ENCODE measurements at regions not wholly inside any gene's neighbourhood (a gene's known extent, or its start where the extent isn't known, plus 50 kb on each side); places are given as distances from the start of the nearest gene placed in this dataset.

DNA sequence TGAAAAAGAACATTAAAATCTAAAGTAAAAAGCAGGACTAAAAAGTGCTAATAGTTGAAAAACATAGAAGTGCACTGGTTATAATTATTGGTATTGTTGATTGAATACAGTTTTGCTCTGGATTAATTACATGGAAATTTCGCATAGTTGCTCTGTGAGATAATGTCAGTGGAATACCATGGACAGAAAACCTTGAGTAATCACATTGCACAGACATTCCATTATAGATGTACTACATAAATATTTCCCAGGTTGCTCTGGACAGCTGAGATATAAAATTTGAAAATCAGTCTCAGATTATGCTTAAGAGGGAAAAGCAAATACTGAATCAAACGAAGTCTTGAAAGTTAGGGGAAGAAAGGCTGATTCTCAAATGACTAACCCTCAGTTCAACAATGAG lies 439.3 kb upstream of the FLRT2 start:
- Histone ChIP-seq H3K79me1 (replicated peaks; ENCODE audit: low read length, poor library complexity, severe bottlenecking) (no peaks in the 10 kb centered on the region), H3K23ac (ENCODE audit: low read length in 2 of 2) (no peak overlapping the region), H3K14ac (ENCODE audit: low read length in 2 of 2) (no peak overlapping the region), H3K18ac (ENCODE audit: low read depth in 1 of 2, low read length in 2 of 2) (no peak overlapping the region), H2BK15ac (ENCODE audit: low read depth, poor library complexity, severe bottlenecking) (no peak overlapping the region), H2BK5ac (ENCODE audit: low read depth, low read length, poor library complexity, severe bottlenecking) (no peak overlapping the region), H2AK5ac (ENCODE audit: low read length, severe bottlenecking) (no peak overlapping the region), H3K9me3 (ENCODE audit: control insufficient read depth, low read length) (no peaks in the 10 kb centered on the region), H4K8ac (ENCODE audit: low read length) (no peak overlapping the region), H4K91ac (ENCODE audit: low read length) (no peak overlapping the region), H3K27me3 (ENCODE audit: control insufficient read depth in 1 of 2, insufficient read depth in 1 of 2, low read length in 2 of 2) (no peaks in the 10 kb centered on the region), H3K36me3 (ENCODE audit: control insufficient read depth in 1 of 2, insufficient read depth in 2 of 2, low read depth in 1 of 2, low read length in 2 of 2) (no peaks in the 10 kb centered on the region), H3K9ac (ENCODE audit: low read length) (no peak overlapping the region), H2BK12ac (ENCODE audit: low read length in 2 of 2) (no peak overlapping the region), H2BK120ac (ENCODE audit: low read depth, low read length) (no peak overlapping the region), H3K4me3 (ENCODE audit: insufficient read depth in 1 of 2, low read depth in 1 of 2, low read length in 2 of 2) (no peak overlapping the region), H2AFZ (ENCODE audit: low read depth, low read length) (no peak overlapping the region), H3K4ac (ENCODE audit: low read depth in 1 of 2, low read length in 2 of 2) (no peak overlapping the region), H3K4me1 (ENCODE audit: control insufficient read depth, insufficient read depth, low read depth, low read length) (no peaks in the 10 kb centered on the region), H3K4me2 (ENCODE audit: low read length, poor library complexity, severe bottlenecking) (no peak overlapping the region), H3K27ac (ENCODE audit: low read length, poor library complexity, severe bottlenecking) (no peak overlapping the region)
- 83% methylated on average over 2 of the region's 2 CpGs for WGBS
- DNase-seq: no peak

DNA sequence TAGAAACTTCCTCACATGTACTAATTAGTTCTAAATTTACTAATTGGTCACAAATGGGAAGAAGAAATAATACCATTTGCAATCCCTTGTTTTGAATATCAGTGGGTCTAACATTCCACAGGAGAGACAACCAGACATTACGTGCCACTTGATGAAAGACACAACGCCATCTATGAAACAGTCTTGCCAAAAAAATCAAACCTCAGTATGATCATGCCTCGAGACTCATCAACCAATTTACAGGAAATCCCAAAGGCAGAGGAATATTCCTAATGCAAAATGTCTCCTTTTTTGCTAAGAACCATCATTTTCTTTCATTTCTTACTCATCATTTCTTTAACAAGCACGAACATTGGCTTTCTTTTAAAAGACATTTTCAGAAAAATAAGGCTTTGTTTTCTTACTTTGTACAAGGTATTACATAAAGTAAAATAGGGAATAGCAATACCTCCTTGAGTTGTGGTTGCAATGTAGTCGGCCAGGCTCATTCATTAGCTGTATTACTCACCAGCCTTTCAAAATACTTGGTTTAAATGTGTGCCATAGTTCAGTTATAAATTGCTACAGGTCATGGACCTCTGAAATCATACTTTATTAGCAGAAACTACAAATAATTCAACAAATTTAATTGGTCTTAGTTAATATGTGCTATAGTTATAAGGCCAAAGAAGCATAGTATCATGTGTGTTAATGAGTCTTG lies 436.2 kb upstream of the FLRT2 start:
- Histone ChIP-seq H3K14ac (ENCODE audit: low read length in 2 of 2) (no peak overlapping the region), H3K27ac (ENCODE audit: low read length, poor library complexity, severe bottlenecking) (peak overlapping the region; percentile 12), H3K23ac (ENCODE audit: low read length in 2 of 2) (no peak overlapping the region), H2BK120ac (ENCODE audit: low read depth, low read length) (no peak overlapping the region), H3K4me2 (ENCODE audit: low read length, poor library complexity, severe bottlenecking) (no peak overlapping the region), H3K9me3 (ENCODE audit: control insufficient read depth, low read length) (no peaks in the 10 kb centered on the region), H2BK15ac (ENCODE audit: low read depth, poor library complexity, severe bottlenecking) (no peak overlapping the region), H3K4me1 (ENCODE audit: control insufficient read depth, insufficient read depth, low read depth, low read length) (no peaks in the 10 kb centered on the region), H2AFZ (ENCODE audit: low read depth, low read length) (no peak overlapping the region), H3K4me3 (ENCODE audit: insufficient read depth in 1 of 2, low read depth in 1 of 2, low read length in 2 of 2) (no peak overlapping the region), H3K79me1 (replicated peaks; ENCODE audit: low read length, poor library complexity, severe bottlenecking) (no peaks in the 10 kb centered on the region), H4K91ac (ENCODE audit: low read length) (no peak overlapping the region), H3K9ac (ENCODE audit: low read length) (no peak overlapping the region), H2BK12ac (ENCODE audit: low read length in 2 of 2) (no peak overlapping the region), H3K27me3 (ENCODE audit: control insufficient read depth in 1 of 2, insufficient read depth in 1 of 2, low read length in 2 of 2) (no peaks in the 10 kb centered on the region), H3K18ac (ENCODE audit: low read depth in 1 of 2, low read length in 2 of 2) (no peak overlapping the region), H3K36me3 (ENCODE audit: control insufficient read depth in 1 of 2, insufficient read depth in 2 of 2, low read depth in 1 of 2, low read length in 2 of 2) (no peaks in the 10 kb centered on the region), H2BK5ac (ENCODE audit: low read depth, low read length, poor library complexity, severe bottlenecking) (no peak overlapping the region), H2AK5ac (ENCODE audit: low read length, severe bottlenecking) (no peak overlapping the region), H4K8ac (ENCODE audit: low read length) (no peak overlapping the region), H3K4ac (ENCODE audit: low read depth in 1 of 2, low read length in 2 of 2) (no peak overlapping the region)
- WGBS: 83% methylated on average over 3 of the region's 5 CpGs
- peak; percentile 13 for DNase-seq

DNA sequence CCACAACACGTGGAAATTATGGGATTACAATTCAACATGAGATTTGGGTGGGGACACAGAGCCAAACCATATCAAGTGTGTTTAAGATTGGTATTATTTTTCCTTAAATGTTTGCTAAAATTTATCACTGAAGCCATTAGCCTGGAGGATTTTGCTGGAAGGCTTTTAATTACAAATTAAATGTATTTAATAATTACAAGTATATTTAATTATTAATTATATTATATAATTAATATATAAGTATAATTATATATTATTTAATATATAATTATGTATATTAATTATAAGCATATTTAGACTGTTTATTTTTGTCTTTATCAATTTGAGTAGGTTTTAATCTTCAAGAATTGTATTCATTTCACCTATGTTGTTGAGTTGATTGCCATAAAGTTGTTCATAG lies 427.4 kb upstream of the FLRT2 start:
- no peak overlapping the region for H3K4me2 ChIP-seq (ENCODE audit: low read length, poor library complexity, severe bottlenecking)
- no peaks in the 10 kb centered on the region for H3K27me3 ChIP-seq (ENCODE audit: control insufficient read depth in 1 of 2, insufficient read depth in 1 of 2, low read length in 2 of 2)
- no peak overlapping the region for H3K14ac ChIP-seq (ENCODE audit: low read length in 2 of 2)
- no peak overlapping the region for H3K27ac ChIP-seq (ENCODE audit: low read length, poor library complexity, severe bottlenecking)
- WGBS: no CpG with 5 or more reads among the region's 1 CpG
- no peak overlapping the region for H4K91ac ChIP-seq (ENCODE audit: low read length)
- no peaks in the 10 kb centered on the region for H3K4me1 ChIP-seq (ENCODE audit: control insufficient read depth, insufficient read depth, low read depth, low read length)
- H2AK5ac ChIP-seq (ENCODE audit: low read length, severe bottlenecking): no peak overlapping the region
- H3K18ac ChIP-seq (ENCODE audit: low read depth in 1 of 2, low read length in 2 of 2): no peak overlapping the region
- no peaks in the 10 kb centered on the region for H3K36me3 ChIP-seq (ENCODE audit: control insufficient read depth in 1 of 2, insufficient read depth in 2 of 2, low read depth in 1 of 2, low read length in 2 of 2)
- no peak overlapping the region for H3K4me3 ChIP-seq (ENCODE audit: insufficient read depth in 1 of 2, low read depth in 1 of 2, low read length in 2 of 2)
- DNase-seq: no peak
- no peak overlapping the region for H3K9ac ChIP-seq (ENCODE audit: low read length)
- no peak overlapping the region for H2BK12ac ChIP-seq (ENCODE audit: low read length in 2 of 2)
- H3K23ac ChIP-seq (ENCODE audit: low read length in 2 of 2): no peak overlapping the region
- no peak overlapping the region for H2BK5ac ChIP-seq (ENCODE audit: low read depth, low read length, poor library complexity, severe bottlenecking)
- H3K79me1 ChIP-seq (replicated peaks; ENCODE audit: low read length, poor library complexity, severe bottlenecking): no peaks in the 10 kb centered on the region
- H2BK120ac ChIP-seq (ENCODE audit: low read depth, low read length): no peak overlapping the region
- no peak overlapping the region for H4K8ac ChIP-seq (ENCODE audit: low read length)
- no peak overlapping the region for H2BK15ac ChIP-seq (ENCODE audit: low read depth, poor library complexity, severe bottlenecking)
- no peaks in the 10 kb centered on the region for H3K9me3 ChIP-seq (ENCODE audit: control insufficient read depth, low read length)
- H2AFZ ChIP-seq (ENCODE audit: low read depth, low read length): no peak overlapping the region
- H3K4ac ChIP-seq (ENCODE audit: low read depth in 1 of 2, low read length in 2 of 2): no peak overlapping the region

DNA sequence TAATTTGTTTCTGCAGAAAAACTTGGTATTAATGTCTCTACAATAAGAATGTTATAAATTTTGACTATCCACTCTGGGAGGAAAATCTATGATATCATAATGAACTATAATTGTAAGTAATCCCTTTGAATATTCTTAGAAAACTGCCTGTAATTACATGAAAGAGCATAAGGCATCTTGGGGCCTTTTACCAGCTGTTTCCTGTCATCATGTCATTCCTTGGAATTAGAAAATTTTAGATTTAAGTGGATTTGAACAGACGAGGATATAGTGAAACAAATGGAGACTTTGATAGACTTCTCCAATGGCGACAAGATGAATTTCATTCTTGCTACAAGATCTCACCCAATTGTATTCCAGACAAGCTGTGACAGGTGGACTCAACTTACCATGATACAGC lies 423.4 kb upstream of the FLRT2 start:
- no peak overlapping the region for H3K4me3 ChIP-seq (ENCODE audit: insufficient read depth in 1 of 2, low read depth in 1 of 2, low read length in 2 of 2)
- H3K14ac ChIP-seq (ENCODE audit: low read length in 2 of 2): no peak overlapping the region
- H2AK5ac ChIP-seq (ENCODE audit: low read length, severe bottlenecking): no peak overlapping the region
- no peak overlapping the region for H4K8ac ChIP-seq (ENCODE audit: low read length)
- no peak overlapping the region for H2AFZ ChIP-seq (ENCODE audit: low read depth, low read length)
- no peak for DNase-seq
- H2BK120ac ChIP-seq (ENCODE audit: low read depth, low read length): no peak overlapping the region
- H3K23ac ChIP-seq (ENCODE audit: low read length in 2 of 2): no peak overlapping the region
- no peak overlapping the region for H4K91ac ChIP-seq (ENCODE audit: low read length)
- no peaks in the 10 kb centered on the region for H3K36me3 ChIP-seq (ENCODE audit: control insufficient read depth in 1 of 2, insufficient read depth in 2 of 2, low read depth in 1 of 2, low read length in 2 of 2)
- WGBS: 82% methylated on average over 2 of the region's 2 CpGs
- H3K18ac ChIP-seq (ENCODE audit: low read depth in 1 of 2, low read length in 2 of 2): no peak overlapping the region
- no peak overlapping the region for H2BK15ac ChIP-seq (ENCODE audit: low read depth, poor library complexity, severe bottlenecking)
- H2BK12ac ChIP-seq (ENCODE audit: low read length in 2 of 2): no peak overlapping the region
- H2BK5ac ChIP-seq (ENCODE audit: low read depth, low read length, poor library complexity, severe bottlenecking): no peak overlapping the region
- no peaks in the 10 kb centered on the region for H3K27me3 ChIP-seq (ENCODE audit: control insufficient read depth in 1 of 2, insufficient read depth in 1 of 2, low read length in 2 of 2)
- H3K79me1 ChIP-seq (replicated peaks; ENCODE audit: low read length, poor library complexity, severe bottlenecking): no peaks in the 10 kb centered on the region
- H3K4ac ChIP-seq (ENCODE audit: low read depth in 1 of 2, low read length in 2 of 2): no peak overlapping the region
- no peak overlapping the region for H3K4me2 ChIP-seq (ENCODE audit: low read length, poor library complexity, severe bottlenecking)
- H3K4me1 ChIP-seq (ENCODE audit: control insufficient read depth, insufficient read depth, low read depth, low read length): no peaks in the 10 kb centered on the region
- no peak overlapping the region for H3K27ac ChIP-seq (ENCODE audit: low read length, poor library complexity, severe bottlenecking)
- H3K9me3 ChIP-seq (ENCODE audit: control insufficient read depth, low read length): no peaks in the 10 kb centered on the region
- no peak overlapping the region for H3K9ac ChIP-seq (ENCODE audit: low read length)
